ENCODE measurements at regions not wholly inside any gene's neighbourhood (a gene's known extent, or its start where the extent isn't known, plus 50 kb on each side); places are given as distances from the start of the nearest gene placed in this dataset.

DNA sequence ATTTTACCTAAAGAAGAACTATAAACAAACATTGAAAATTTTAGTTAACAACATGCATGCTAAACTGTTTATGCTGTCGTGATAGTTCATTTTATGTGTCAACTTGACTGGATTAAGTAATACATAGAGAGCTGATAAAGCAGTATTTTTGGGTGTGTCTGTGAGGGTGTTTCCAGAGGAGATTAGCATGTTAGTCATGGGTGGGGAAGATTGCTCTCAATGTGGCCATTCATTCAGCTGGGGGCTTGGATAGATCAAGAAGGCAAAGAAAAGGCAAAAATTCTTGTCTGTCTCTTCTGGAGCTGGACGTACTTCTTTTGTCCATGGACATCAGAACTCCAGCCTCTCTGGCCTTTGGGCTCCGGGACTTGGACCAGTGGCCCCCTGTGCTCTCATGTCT is 172.9 kb upstream of the SEMA3E start:
- no peak for TF ChIP-seq SNAI2 (CRISPR knock-in tag; IDR thresholded peaks at IDR 0.05)
- TF ChIP-seq RARB (CRISPR knock-in tag; IDR thresholded peaks at IDR 0.05): no peak
- no peak for TF ChIP-seq ZNF8 (CRISPR knock-in tag; IDR thresholded peaks at IDR 0.05)
- TF ChIP-seq CREB5 (CRISPR knock-in tag; IDR thresholded peaks at IDR 0.05; ENCODE audit: low read depth): no peak
- no peak for TF ChIP-seq ARNTL (CRISPR knock-in tag; IDR thresholded peaks at IDR 0.05; ENCODE audit: borderline replicate concordance, low read depth)
- no peak for TF ChIP-seq TSHZ2 (CRISPR knock-in tag; IDR thresholded peaks at IDR 0.05)
- TF ChIP-seq TOX (CRISPR knock-in tag; IDR thresholded peaks at IDR 0.05; ENCODE audit: borderline replicate concordance): no peak
- TF ChIP-seq, protein P1, sequence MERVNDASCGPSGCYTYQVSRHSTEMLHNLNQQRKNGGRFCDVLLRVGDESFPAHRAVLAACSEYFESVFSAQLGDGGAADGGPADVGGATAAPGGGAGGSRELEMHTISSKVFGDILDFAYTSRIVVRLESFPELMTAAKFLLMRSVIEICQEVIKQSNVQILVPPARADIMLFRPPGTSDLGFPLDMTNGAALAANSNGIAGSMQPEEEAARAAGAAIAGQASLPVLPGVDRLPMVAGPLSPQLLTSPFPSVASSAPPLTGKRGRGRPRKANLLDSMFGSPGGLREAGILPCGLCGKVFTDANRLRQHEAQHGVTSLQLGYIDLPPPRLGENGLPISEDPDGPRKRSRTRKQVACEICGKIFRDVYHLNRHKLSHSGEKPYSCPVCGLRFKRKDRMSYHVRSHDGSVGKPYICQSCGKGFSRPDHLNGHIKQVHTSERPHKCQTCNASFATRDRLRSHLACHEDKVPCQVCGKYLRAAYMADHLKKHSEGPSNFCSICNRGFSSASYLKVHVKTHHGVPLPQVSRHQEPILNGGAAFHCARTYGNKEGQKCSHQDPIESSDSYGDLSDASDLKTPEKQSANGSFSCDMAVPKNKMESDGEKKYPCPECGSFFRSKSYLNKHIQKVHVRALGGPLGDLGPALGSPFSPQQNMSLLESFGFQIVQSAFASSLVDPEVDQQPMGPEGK (CRISPR knock-in tag; IDR thresholded peaks at IDR 0.05; ENCODE audit: borderline replicate concordance): no peak
- TF ChIP-seq ZC3H10 (CRISPR knock-in tag; IDR thresholded peaks at IDR 0.05): no peak

GRCh38 chr7:83820641-83821040 is 171.7 kb upstream of the SEMA3E start:
- ATAC-seq: no peak
- TF ChIP-seq ZC3H10 (CRISPR knock-in tag; IDR thresholded peaks at IDR 0.05) (no peak), CREB5 (CRISPR knock-in tag; IDR thresholded peaks at IDR 0.05; ENCODE audit: low read depth) (no peak), RARB (CRISPR knock-in tag; IDR thresholded peaks at IDR 0.05) (no peak), ZFP30 (CRISPR knock-in tag; IDR thresholded peaks at IDR 0.05) (no peak), ZFP3 (CRISPR knock-in tag; IDR thresholded peaks at IDR 0.05) (no peak)
- TF ChIP-seq, protein P1 (CRISPR knock-in tag; IDR thresholded peaks at IDR 0.05; ENCODE audit: borderline replicate concordance): no peak

More for the DNA sequence above, 172.9 kb upstream of the SEMA3E start:
- ATAC-seq: no peak

GRCh38 chr7:83819911-83820310 is 171.0 kb upstream of the SEMA3E start:
- TF ChIP-seq ZNF8 (CRISPR knock-in tag; IDR thresholded peaks at IDR 0.05) (no peak), ZFP30 (CRISPR knock-in tag; IDR thresholded peaks at IDR 0.05) (no peak), ISL1 (CRISPR knock-in tag; IDR thresholded peaks at IDR 0.05) (no peak), ZFP3 (CRISPR knock-in tag; IDR thresholded peaks at IDR 0.05) (no peak), CSRNP3 (CRISPR knock-in tag; IDR thresholded peaks at IDR 0.05) (no peak), TSHZ2 (CRISPR knock-in tag; IDR thresholded peaks at IDR 0.05) (no peak), TOX (CRISPR knock-in tag; IDR thresholded peaks at IDR 0.05; ENCODE audit: borderline replicate concordance) (no peak), TCF4 (CRISPR knock-in tag; IDR thresholded peaks at IDR 0.05; ENCODE audit: borderline replicate concordance) (no peak), SNAI2 (CRISPR knock-in tag; IDR thresholded peaks at IDR 0.05) (no peak), ARNTL (CRISPR knock-in tag; IDR thresholded peaks at IDR 0.05; ENCODE audit: borderline replicate concordance, low read depth) (no peak), ZNF70 (CRISPR knock-in tag; IDR thresholded peaks at IDR 0.05) (no peak), PPARA (CRISPR knock-in tag; IDR thresholded peaks at IDR 0.05; ENCODE audit: borderline replicate concordance) (no peak)
- ATAC-seq: no peak
